ENCODE measurements at regions not wholly inside any gene's neighbourhood (a gene's known extent, or its start where the extent isn't known, plus 50 kb on each side); places are given as distances from the start of the nearest gene placed in this dataset.

GRCh38 chr5:84628918-84629317, 244.2 kb upstream of the EDIL3 start:
- TF ChIP-seq CTCF (IDR thresholded peaks at IDR 0.05; ENCODE audit: insufficient read depth, low read depth, low read length, missing control alignments): no peak
- no peak overlapping the region for H3K4me3 ChIP-seq (ENCODE audit: low read length)
- no peak for DNase-seq (ENCODE audit: low read depth)

GRCh38 chr5:84623019-84623418, 238.3 kb upstream of the EDIL3 start:
- TF ChIP-seq CTCF (IDR thresholded peaks at IDR 0.05; ENCODE audit: insufficient read depth, low read depth, low read length, missing control alignments): no peak
- H3K4me3 ChIP-seq (ENCODE audit: low read length): no peak overlapping the region
- DNase-seq (ENCODE audit: low read depth): no peak

- TF ChIP-seq CTCF (IDR thresholded peaks at IDR 0.05; ENCODE audit: insufficient read depth, low read depth, low read length, missing control alignments): no peak
- DNase-seq (ENCODE audit: low read depth): no peak
- no peak overlapping the region for H3K4me3 ChIP-seq (ENCODE audit: low read length)
Observed at GRCh38 chr5:84622461-84622860, 237.8 kb upstream of the EDIL3 start.

GRCh38 chr5:84618262-84618661, 233.6 kb upstream of the EDIL3 start:
- TF ChIP-seq CTCF (IDR thresholded peaks at IDR 0.05; ENCODE audit: insufficient read depth, low read depth, low read length, missing control alignments): no peak
- no peak overlapping the region for H3K4me3 ChIP-seq (ENCODE audit: low read length)
- no peak for DNase-seq (ENCODE audit: low read depth)

GRCh38 chr5:84614906-84615305, 230.2 kb upstream of the EDIL3 start:
- DNase-seq (ENCODE audit: low read depth): no peak
- TF ChIP-seq CTCF (IDR thresholded peaks at IDR 0.05; ENCODE audit: insufficient read depth, low read depth, low read length, missing control alignments): no peak
- no peak overlapping the region for H3K4me3 ChIP-seq (ENCODE audit: low read length)

- no peak overlapping the region for H3K4me3 ChIP-seq (ENCODE audit: low read length)
- no peak for TF ChIP-seq CTCF (IDR thresholded peaks at IDR 0.05; ENCODE audit: insufficient read depth, low read depth, low read length, missing control alignments)
- no peak for DNase-seq (ENCODE audit: low read depth)
Observed at GRCh38 chr5:84606784-84607183, 222.1 kb upstream of the EDIL3 start.

GRCh38 chr5:84605241-84605640, 220.6 kb upstream of the EDIL3 start:
- no peak for TF ChIP-seq CTCF (IDR thresholded peaks at IDR 0.05; ENCODE audit: insufficient read depth, low read depth, low read length, missing control alignments)
- H3K4me3 ChIP-seq (ENCODE audit: low read length): no peak overlapping the region

More at GRCh38 chr5:84605241-84605640, 220.6 kb upstream of the EDIL3 start:
- no peak for DNase-seq (ENCODE audit: low read depth)
